GM18502 (cell line): ENCODE measurements at regions not wholly inside any gene's neighbourhood (a gene's known extent, or its start where the extent isn't known, plus 50 kb on each side); places are given as distances from the start of the nearest gene placed in this dataset.

ENCODE experiments used
- ATAC-seq: cut with Tn5 transposase; IDR thresholded peaks from one replicate; pipeline ENCODE4 v1.9.1; 2021; ENCODE audit warnings: mild to moderate bottlenecking; ENCODE audit not compliant: unreplicated experiment, poor library complexity

GRCh38 chrX:145630081-145630480, 187.5 kb upstream of the SLITRK2 start:
- no peak for ATAC-seq

GRCh38 chrX:145630806-145631435, 186.7 kb upstream of the SLITRK2 start:
- no peak for ATAC-seq

- no peak for ATAC-seq
Observed at GRCh38 chrX:145631461-145631951, 186.1 kb upstream of the SLITRK2 start.

- ATAC-seq: no peak
Observed at GRCh38 chrX:145654486-145654885, 163.1 kb upstream of the SLITRK2 start.

GRCh38 chrX:145673841-145674240, 143.8 kb upstream of the SLITRK2 start:
- no peak for ATAC-seq

GRCh38 chrX:145677109-145677817, 140.4 kb upstream of the SLITRK2 start:
- ATAC-seq: no peak

- ATAC-seq: no peak
Observed at GRCh38 chrX:145682518-145683298, 134.9 kb upstream of the SLITRK2 start.

- ATAC-seq: no peak
Observed at GRCh38 chrX:145687146-145687545, 130.5 kb upstream of the SLITRK2 start.

GRCh38 chrX:145687707-145688106, 129.9 kb upstream of the SLITRK2 start:
- no peak for ATAC-seq

- no peak for ATAC-seq
Observed at GRCh38 chrX:145694048-145694447, 123.6 kb upstream of the SLITRK2 start.

GRCh38 chrX:145715641-145716138, 101.9 kb upstream of the SLITRK2 start:
- no peak for ATAC-seq

- ATAC-seq: no peak
Observed at GRCh38 chrX:145716226-145716625, 101.4 kb upstream of the SLITRK2 start.

GRCh38 chrX:145727476-145727875, 90.2 kb upstream of the SLITRK2 start:
- no peak for ATAC-seq

GRCh38 chrX:145729635-145730034, 88.0 kb upstream of the SLITRK2 start:
- ATAC-seq: no peak

- no peak for ATAC-seq
Observed at GRCh38 chrX:145735036-145735435, 82.6 kb upstream of the SLITRK2 start.

- ATAC-seq: no peak
Observed at GRCh38 chrX:145751943-145752342, 65.7 kb upstream of the SLITRK2 start.
